ENCODE measurements at regions not wholly inside any gene's neighbourhood (a gene's known extent, or its start where the extent isn't known, plus 50 kb on each side); places are given as distances from the start of the nearest gene placed in this dataset.

GRCh38 chr10:29897430-29897829 is 162.0 kb downstream of the JCAD start (continued):
- TF ChIP-seq WRNIP1 (IDR thresholded peaks at IDR 0.05; ENCODE audit: borderline replicate concordance, low read depth, low read length) = no peak
- no peak for TF ChIP-seq TARDBP (IDR thresholded peaks at IDR 0.05; ENCODE audit: borderline replicate concordance)

- in situ Hi-C loops (cut with MboI) = no loop called here
- ChIA-PET RAD21 (ENCODE audit: unreplicated experiment) (no interaction called here), POLR2A (interaction anchor here (0.5 kb wide), 1 partner anchor 260 kb away, joined by 3 read pairs; no protein-coding TSS in a partner anchor), SMC1A (ENCODE audit: uncharacterized antibody, unreplicated experiment) (interaction anchor here (1.2 kb wide), 1 partner anchor 24 kb away, joined by 3 read pairs; no protein-coding TSS in a partner anchor), CTCF (no interaction called here)
- BruUV-seq (replicated peaks) = no TSS peak
- Histone ChIP-seq H3K4me2 (ENCODE audit: control insufficient read depth, insufficient read depth) (no peak overlapping the region), H3K9me3 (replicated peaks; ENCODE audit: control insufficient read depth, insufficient read depth, low read length) (no peaks in the 10 kb centered on the region), H3K36me3 (ENCODE audit: control insufficient read depth in 2 of 2, insufficient read depth in 2 of 2, low read length in 1 of 2) (no peaks in the 10 kb centered on the region), H3K4me3 (no peak overlapping the region), H3K27ac (ENCODE audit: control insufficient read depth, insufficient read depth) (no peak overlapping the region), H2AFZ (ENCODE audit: control insufficient read depth, low read depth, low read length) (no peak overlapping the region), H3K4me1 (ENCODE audit: control insufficient read depth, insufficient read depth, low read length) (no peaks in the 10 kb centered on the region), H4K20me1 (ENCODE audit: control insufficient read depth, insufficient read depth) (no peaks in the 10 kb centered on the region), H3K27me3 (replicated peaks in 1 of 2; ENCODE audit: control insufficient read depth in 2 of 2, insufficient read depth in 2 of 2, low read length in 1 of 2) (no peaks in the 10 kb centered on the region), H3K9ac (ENCODE audit: control insufficient read depth, insufficient read depth, low read length) (no peak overlapping the region), H3K79me2 (ENCODE audit: control insufficient read depth, insufficient read depth, low read length) (no peaks in the 10 kb centered on the region)
- intact Hi-C loops (cut with micrococcal nuclease; ENCODE audit: unreplicated experiment) = no loop called here
- TF ChIP-seq CBX5 (IDR thresholded peaks at IDR 0.05; ENCODE audit: low read depth) (no peak), SREBF2 (IDR thresholded peaks at IDR 0.05; ENCODE audit: low read length) (no peak), IRF3 (IDR thresholded peaks at IDR 0.05) (no peak), REST (IDR thresholded peaks at IDR 0.05; ENCODE audit: low read depth, low read length) (no peak), HDGF (IDR thresholded peaks at IDR 0.05) (no peak), TBL1XR1 (IDR thresholded peaks at IDR 0.05; ENCODE audit: low read depth, low read length) (no peak), JUND (IDR thresholded peaks at IDR 0.05; ENCODE audit: low read depth, low read length) (no peak), NRF1 (conservative IDR thresholded peaks at IDR 0.05; ENCODE audit: low read depth, low read length) (no peak), ZNF24 (IDR thresholded peaks at IDR 0.05) (no peak), IKZF1 (conservative IDR thresholded peaks at IDR 0.05) (no peak), CTCF (IDR thresholded peaks at IDR 0.05 in 2 of 3, conservative IDR thresholded peaks at IDR 0.05 in 1 of 3; ENCODE audit: control insufficient read depth in 2 of 3, extremely low read depth in 1 of 3, insufficient read depth in 1 of 3, low read depth in 3 of 3, low read length in 3 of 3) (no peak), ASH2L (IDR thresholded peaks at IDR 0.05; ENCODE audit: borderline replicate concordance, low read depth) (no peak), CBX3 (IDR thresholded peaks at IDR 0.05; ENCODE audit: borderline replicate concordance, low read depth) (no peak), WRNIP1 (IDR thresholded peaks at IDR 0.05; ENCODE audit: borderline replicate concordance, low read depth, low read length) (no peak)
- ATAC-seq (no peak), FAIRE-seq (no peak), DNase-seq (ENCODE audit: low read depth, low spot score) (no peak)
- WGBS (ENCODE audit: insufficient coverage, insufficient replicate concordance, low lambda C conversion rate, missing lambda C conversion rate) = 0% methylated on average over 2 of the region's 2 CpGs
These were observed 163.3 kb downstream of the JCAD start for GRCh38 chr10:29896053-29896452.
